ENCODE measurements at regions not wholly inside any gene's neighbourhood (a gene's known extent, or its start where the extent isn't known, plus 50 kb on each side); places are given as distances from the start of the nearest gene placed in this dataset.

GRCh38 chr10:28072573-28072972, 73.7 kb upstream of the ODAD2 start:
- TF ChIP-seq CTCF (IDR thresholded peaks at IDR 0.05; ENCODE audit: low read depth, low read length) = no peak
- peak in 1 of 2 donors; percentile 11 for DNase-seq (ENCODE audit: low read depth in 2 of 2)
- no peak overlapping the region for H3K4me3 ChIP-seq (replicated peaks in 1 of 2; ENCODE audit: low read depth in 2 of 2, low read length in 2 of 2)

GRCh38 chr10:28060031-28060607, 61.2 kb upstream of the ODAD2 start:
- TF ChIP-seq CTCF (IDR thresholded peaks at IDR 0.05; ENCODE audit: low read depth, low read length) = no peak
- H3K4me3 ChIP-seq (replicated peaks in 1 of 2; ENCODE audit: low read depth in 2 of 2, low read length in 2 of 2) = no peak overlapping the region
- no peak for DNase-seq (ENCODE audit: low read depth in 2 of 2)

- DNase-seq (ENCODE audit: low read depth in 2 of 2) = no peak
- TF ChIP-seq CTCF (IDR thresholded peaks at IDR 0.05; ENCODE audit: low read depth, low read length) = no peak
- H3K4me3 ChIP-seq (replicated peaks in 1 of 2; ENCODE audit: low read depth in 2 of 2, low read length in 2 of 2) = no peak overlapping the region
Observed at GRCh38 chr10:28058746-28059145, 59.9 kb upstream of the ODAD2 start.

GRCh38 chr10:28054228-28054860, 55.5 kb upstream of the ODAD2 start:
- H3K4me3 ChIP-seq (replicated peaks in 1 of 2; ENCODE audit: low read depth in 2 of 2, low read length in 2 of 2) = no peak overlapping the region
- TF ChIP-seq CTCF (IDR thresholded peaks at IDR 0.05; ENCODE audit: low read depth, low read length) = no peak
- peak; percentile 68 to 71 for DNase-seq (ENCODE audit: low read depth in 2 of 2)

- TF ChIP-seq CTCF (IDR thresholded peaks at IDR 0.05; ENCODE audit: low read depth, low read length) = no peak
- no peak overlapping the region for H3K4me3 ChIP-seq (replicated peaks in 1 of 2; ENCODE audit: low read depth in 2 of 2, low read length in 2 of 2)
- no peak for DNase-seq (ENCODE audit: low read depth in 2 of 2)
Observed at GRCh38 chr10:28049286-28049685, 50.4 kb upstream of the ODAD2 start.
